A673 (cell line): ENCODE measurements at regions not wholly inside any gene's neighbourhood (a gene's known extent, or its start where the extent isn't known, plus 50 kb on each side); places are given as distances from the start of the nearest gene placed in this dataset.

ENCODE experiments used
- BruUV-seq: library from RNA; stranded (reverse); fragments of 400-500 nt; replicated peaks from 2 replicates; lab custom pipeline; 2021; lab: Mats Ljungman, UMichigan
- CTCF ChIA-PET: fragments of 300-600 bp; sonication (Branson Sonifier 250); formaldehyde crosslinking; loops from one replicate; lab custom pipeline; 2022; ENCODE audit warnings: antibody characterized with exemption; lab: Charles Lee
- POLR2A ChIA-PET: fragments of 300-600 bp; sonication (Branson Sonifier 250); formaldehyde crosslinking; loops from one replicate; lab custom pipeline; 2022; ENCODE audit warnings: antibody characterized with exemption; ENCODE audit not compliant: low non-redundant PET; lab: Charles Lee
- DNase-seq: peaks from one replicate; pipeline ENCODE4 v3.0.0-alpha.2; 2015; ENCODE audit warnings: low spot score
- H3K27ac ChIP-seq: fragments of 200-600 bp; sonication (generic); 2 replicates; pipeline ENCODE4 v1.5.1; 2016; ENCODE audit warnings: mixed run types, low read depth, mild to moderate bottlenecking, mixed read lengths, antibody characterized with exemption, low read length; ENCODE audit not compliant: poor library complexity, severe bottlenecking
- H3K27me3 ChIP-seq: fragments of 200-600 bp; sonication (generic); replicated peaks from 2 replicates; pipeline ENCODE4 v1.6.1; 2017; ENCODE audit warnings: mixed run types, low read depth, mild to moderate bottlenecking, mixed read lengths, antibody characterized with exemption, low read length; ENCODE audit not compliant: insufficient read depth, poor library complexity
- H3K36me3 ChIP-seq: fragments of 200-600 bp; sonication (generic); 2 replicates; pipeline ENCODE4 v1.6.1; 2016; ENCODE audit warnings: mixed run types, mild to moderate bottlenecking, mixed read lengths, antibody characterized with exemption, low read length; ENCODE audit not compliant: insufficient read depth, poor library complexity, severe bottlenecking
- H3K4me1 ChIP-seq: fragments of 200-600 bp; sonication (generic); 2 replicates; pipeline ENCODE4 v1.6.1; 2017; ENCODE audit warnings: mixed run types, mild to moderate bottlenecking, mixed read lengths, antibody characterized with exemption, low read length; ENCODE audit not compliant: insufficient read depth, poor library complexity, severe bottlenecking
- H3K4me3 ChIP-seq: fragments of 200-600 bp; sonication (generic); 2 replicates; pipeline ENCODE4 v1.5.1; 2016; ENCODE audit warnings: low read depth, mixed run types, mild to moderate bottlenecking, mixed read lengths, low read length; ENCODE audit not compliant: poor library complexity, severe bottlenecking
- H3K9me3 ChIP-seq: fragments of 200-600 bp; sonication (generic); 2 replicates; pipeline ENCODE4 v1.6.1; 2016; ENCODE audit warnings: mixed run types, low read depth, mild to moderate bottlenecking, mixed read lengths, antibody characterized with exemption, low read length; ENCODE audit not compliant: poor library complexity, severe bottlenecking
- EZH2 ChIP-seq: fragments of 200-600 bp; sonication (generic); IDR thresholded peaks from 2 replicates; pipeline ENCODE4 v1.6.1; 2017; ENCODE audit warnings: borderline replicate concordance, low read depth, mild to moderate bottlenecking, mixed read lengths, antibody characterized with exemption, low read length; ENCODE audit not compliant: poor library complexity, severe bottlenecking
- intact Hi-C: fragments of 100-400 bp; cut with micrococcal nuclease; formaldehyde crosslinking; loops from one replicate; pipeline ENCODE4 v1.10.0; 2022; ENCODE audit not compliant: unreplicated experiment
- TF ChIP-seq, protein P1 (sequence below): fragments of 300-800, 200-600 bp; sonication (generic); conservative IDR thresholded peaks from 2 replicates; pipeline ENCODE4 v1.5.1; 2017; ENCODE audit warnings: low read depth, mild to moderate bottlenecking, antibody characterized with exemption, low read length, moderate library complexity, mixed read lengths

DNA sequence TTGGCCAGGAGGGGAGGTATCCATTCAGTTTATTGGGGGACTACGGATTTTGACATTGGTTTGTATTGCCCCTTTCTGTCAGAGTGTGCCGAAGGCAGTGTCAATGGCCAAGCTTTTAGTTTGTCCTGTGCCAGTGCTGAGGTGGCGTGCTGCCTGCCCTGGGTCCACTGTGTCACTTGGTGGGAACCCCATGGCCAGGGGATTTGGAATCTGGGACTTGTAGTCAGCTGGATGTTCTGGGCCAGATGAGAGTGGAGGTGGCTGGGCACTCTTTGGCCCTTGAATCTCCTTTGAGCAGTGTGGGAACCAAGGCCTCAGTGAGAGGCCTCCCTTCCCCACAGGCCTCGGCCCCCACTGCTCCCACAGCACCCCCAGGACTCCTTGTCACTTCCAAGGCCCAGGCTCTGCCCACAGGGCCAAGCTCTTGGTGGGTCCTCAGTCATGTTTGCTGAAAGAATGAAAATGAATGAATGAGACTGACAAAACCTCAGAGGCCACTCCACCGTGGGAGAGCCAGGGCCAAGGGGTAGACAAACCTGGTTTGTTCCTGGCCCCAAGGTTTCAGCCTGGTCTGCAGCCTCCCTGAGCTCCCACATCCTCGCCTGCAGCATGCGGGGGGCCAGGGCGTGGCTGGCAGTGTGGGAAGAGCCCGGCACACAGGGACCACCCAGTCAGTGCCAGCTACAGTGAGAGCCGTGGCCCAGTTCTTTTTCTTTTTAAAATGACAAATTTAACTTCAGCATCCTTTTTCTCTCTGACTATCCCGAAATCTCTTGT lies 412.2 kb downstream of the MATN1 start:
- H3K36me3 ChIP-seq: no peaks in the 10 kb centered on the region
- BruUV-seq: no TSS peak
- no peak for DNase-seq
- H3K9me3 ChIP-seq: no peaks in the 10 kb centered on the region
- intact Hi-C loops: no loop called here
- H3K4me1 ChIP-seq: no peaks in the 10 kb centered on the region
- CTCF ChIA-PET: no interaction called here
- H3K27me3 ChIP-seq: no peaks in the 10 kb centered on the region
- TF ChIP-seq EZH2: no peak
- TF ChIP-seq, protein P1, sequence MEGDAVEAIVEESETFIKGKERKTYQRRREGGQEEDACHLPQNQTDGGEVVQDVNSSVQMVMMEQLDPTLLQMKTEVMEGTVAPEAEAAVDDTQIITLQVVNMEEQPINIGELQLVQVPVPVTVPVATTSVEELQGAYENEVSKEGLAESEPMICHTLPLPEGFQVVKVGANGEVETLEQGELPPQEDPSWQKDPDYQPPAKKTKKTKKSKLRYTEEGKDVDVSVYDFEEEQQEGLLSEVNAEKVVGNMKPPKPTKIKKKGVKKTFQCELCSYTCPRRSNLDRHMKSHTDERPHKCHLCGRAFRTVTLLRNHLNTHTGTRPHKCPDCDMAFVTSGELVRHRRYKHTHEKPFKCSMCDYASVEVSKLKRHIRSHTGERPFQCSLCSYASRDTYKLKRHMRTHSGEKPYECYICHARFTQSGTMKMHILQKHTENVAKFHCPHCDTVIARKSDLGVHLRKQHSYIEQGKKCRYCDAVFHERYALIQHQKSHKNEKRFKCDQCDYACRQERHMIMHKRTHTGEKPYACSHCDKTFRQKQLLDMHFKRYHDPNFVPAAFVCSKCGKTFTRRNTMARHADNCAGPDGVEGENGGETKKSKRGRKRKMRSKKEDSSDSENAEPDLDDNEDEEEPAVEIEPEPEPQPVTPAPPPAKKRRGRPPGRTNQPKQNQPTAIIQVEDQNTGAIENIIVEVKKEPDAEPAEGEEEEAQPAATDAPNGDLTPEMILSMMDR: no peak
- POLR2A ChIA-PET: no interaction called here
- H3K4me3 ChIP-seq: no peak overlapping the region
- no peak overlapping the region for H3K27ac ChIP-seq

DNA sequence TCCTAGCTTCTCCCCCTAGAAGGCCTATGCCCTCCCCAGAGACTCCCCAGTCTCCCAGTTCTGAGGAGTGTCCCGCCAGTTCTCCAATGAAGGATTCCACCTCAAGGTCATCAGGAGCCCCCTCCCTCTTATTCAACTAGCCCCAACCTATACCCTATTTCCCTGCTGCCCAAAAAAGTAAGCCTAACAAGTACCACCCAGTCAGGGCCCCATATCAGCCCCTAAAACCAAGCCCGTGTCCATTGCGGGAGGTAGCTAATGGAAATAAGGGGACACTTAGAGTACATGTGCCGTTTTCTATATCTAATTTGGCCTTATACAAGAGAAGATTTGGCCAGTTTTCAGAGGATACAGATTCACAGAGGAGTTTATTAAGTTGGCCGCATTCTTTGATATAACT lies 416.2 kb downstream of the MATN1 start:
- intact Hi-C loops: no loop called here
- no peaks in the 10 kb centered on the region for H3K36me3 ChIP-seq
- CTCF ChIA-PET: no interaction called here

DNA sequence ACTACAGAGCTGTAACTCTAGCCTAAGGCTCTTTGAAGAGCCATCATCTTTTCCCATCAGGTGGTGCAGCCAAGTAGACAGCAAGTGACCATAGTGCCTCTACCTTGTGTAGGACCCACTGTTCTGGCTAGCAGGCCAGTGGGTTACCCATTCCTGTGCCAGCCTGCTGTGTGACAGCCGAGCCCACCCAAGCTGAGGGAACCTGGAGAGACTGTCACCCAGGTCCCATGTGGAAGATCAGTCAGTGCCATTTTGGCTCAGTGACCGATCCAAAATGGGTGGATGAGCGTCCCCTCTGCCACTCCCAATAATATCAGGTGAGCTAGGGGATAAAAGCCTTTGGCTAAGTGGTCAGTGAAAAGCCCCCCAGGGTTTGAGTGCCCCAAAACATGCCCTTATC lies 417.9 kb downstream of the MATN1 start:
- Histone ChIP-seq H3K36me3 (no peaks in the 10 kb centered on the region), H3K4me3 (no peak overlapping the region), H3K9me3 (no peaks in the 10 kb centered on the region), H3K27me3 (no peaks in the 10 kb centered on the region), H3K4me1 (no peaks in the 10 kb centered on the region), H3K27ac (no peak overlapping the region)
- ChIA-PET CTCF (no interaction called here), POLR2A (no interaction called here)
- DNase-seq: no peak
- TF ChIP-seq, protein P1: no peak
- TF ChIP-seq EZH2: no peak
- no TSS peak for BruUV-seq
- intact Hi-C loops: no loop called here

More for the DNA sequence above, 416.2 kb downstream of the MATN1 start:
- POLR2A ChIA-PET: no interaction called here
- Histone ChIP-seq H3K27ac (no peak overlapping the region), H3K4me3 (no peak overlapping the region), H3K4me1 (no peaks in the 10 kb centered on the region), H3K27me3 (no peaks in the 10 kb centered on the region), H3K9me3 (no peaks in the 10 kb centered on the region)
- TF ChIP-seq, protein P1: no peak
- no peak for TF ChIP-seq EZH2
- no peak for DNase-seq
- no TSS peak for BruUV-seq
